LNCaP clone FGC (cell line): ENCODE measurements at regions not wholly inside any gene's neighbourhood (a gene's known extent, or its start where the extent isn't known, plus 50 kb on each side); places are given as distances from the start of the nearest gene placed in this dataset.
"Not testable (repeated sequence)": the region's sequence is repeated elsewhere in the genome, so short reads cannot be mapped to it uniquely, and the experiment has no call there.

Source experiments
- DNase-seq: peaks from one replicate; pipeline ENCODE4 v3.0.0-alpha.2; 2011; ENCODE audit warnings: low read depth
- H3K4me3 ChIP-seq: 2 replicates; pipeline ENCODE4 v1.5.1; 2011; ENCODE audit warnings: mild to moderate bottlenecking, low read depth, low read length, control low read depth
- CTCF ChIP-seq: IDR thresholded peaks from 2 replicates; pipeline ENCODE4 v1.5.1; 2012; ENCODE audit warnings: mild to moderate bottlenecking; ENCODE audit not compliant: control insufficient read depth, insufficient read depth; ENCODE audit errors: extremely low read depth

DNA sequence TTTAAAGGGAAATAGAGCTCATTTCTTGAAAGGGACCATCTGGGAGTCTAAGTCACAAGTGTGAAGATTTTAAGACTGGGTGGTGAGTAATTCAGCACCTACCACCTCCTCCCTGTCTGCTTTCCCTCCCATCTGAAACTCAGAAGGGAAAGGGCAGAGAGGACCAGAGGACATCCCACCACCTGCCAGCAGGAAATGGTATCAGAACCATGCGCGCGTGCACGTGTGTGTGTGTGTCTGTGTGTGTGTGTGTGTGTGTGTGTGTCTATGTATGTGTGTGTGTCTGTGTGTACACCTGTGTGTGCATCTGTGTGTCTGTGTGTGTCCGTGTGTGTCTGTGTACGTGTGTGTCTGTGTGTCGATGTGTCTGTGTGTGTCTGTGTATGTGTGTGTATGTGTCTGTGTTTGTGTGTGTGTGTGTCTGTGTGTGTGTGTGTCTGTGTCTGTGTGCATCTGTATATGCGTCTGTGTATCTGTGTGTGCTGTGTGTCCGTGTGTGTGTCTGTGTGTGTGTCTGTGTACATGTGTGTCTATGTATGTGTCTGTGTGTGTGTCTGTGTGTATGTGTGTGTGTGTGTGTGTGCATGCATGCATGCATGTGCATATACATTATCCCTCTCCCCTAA is 76.8 kb downstream of the ZFP36L2 start:
- DNase-seq, result no peak
- H3K4me3 ChIP-seq, result no peak overlapping the region
- no peak for TF ChIP-seq CTCF

DNA sequence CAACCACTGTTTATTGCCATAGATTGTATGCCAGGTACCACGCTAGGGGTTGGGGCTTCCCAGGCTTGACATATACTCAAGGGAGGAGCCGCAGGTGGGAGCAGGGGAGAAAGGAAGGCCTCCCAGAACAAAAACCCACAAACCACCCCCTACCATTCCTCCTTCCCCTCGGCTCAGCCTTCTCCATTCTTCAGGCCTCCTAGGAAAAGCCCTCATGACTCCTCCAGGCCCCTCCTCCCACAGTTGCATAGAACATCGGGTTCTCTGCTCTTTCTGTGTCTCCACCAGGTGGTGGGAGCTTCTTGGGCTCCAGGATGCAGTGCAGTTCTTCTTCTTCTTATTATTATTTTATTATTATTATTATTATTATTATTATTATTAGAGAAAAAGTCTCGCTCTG is 80.3 kb downstream of the ZFP36L2 start:
- H3K4me3 ChIP-seq, result no peak overlapping the region
- DNase-seq, result no peak
- no peak for TF ChIP-seq CTCF

DNA sequence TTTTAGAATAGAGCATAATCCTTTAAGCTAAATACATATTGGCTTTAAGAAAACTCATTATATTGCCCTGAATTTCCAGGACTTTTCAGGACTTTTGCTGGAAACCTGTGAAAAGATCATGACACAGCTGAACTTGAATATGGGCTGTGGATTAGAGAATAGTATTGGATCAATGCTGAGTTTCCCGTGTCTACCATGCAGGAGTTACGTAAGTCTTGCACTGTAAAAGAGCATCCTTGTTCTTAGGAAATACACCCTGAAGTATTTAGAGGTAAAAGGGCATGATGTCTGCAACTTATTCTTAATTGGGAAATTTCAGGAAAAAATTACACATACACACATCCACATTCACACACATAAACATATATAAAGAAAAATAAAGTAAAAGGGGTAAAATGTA is 82.1 kb downstream of the ZFP36L2 start:
- no peak for TF ChIP-seq CTCF
- DNase-seq, result no peak

DNA sequence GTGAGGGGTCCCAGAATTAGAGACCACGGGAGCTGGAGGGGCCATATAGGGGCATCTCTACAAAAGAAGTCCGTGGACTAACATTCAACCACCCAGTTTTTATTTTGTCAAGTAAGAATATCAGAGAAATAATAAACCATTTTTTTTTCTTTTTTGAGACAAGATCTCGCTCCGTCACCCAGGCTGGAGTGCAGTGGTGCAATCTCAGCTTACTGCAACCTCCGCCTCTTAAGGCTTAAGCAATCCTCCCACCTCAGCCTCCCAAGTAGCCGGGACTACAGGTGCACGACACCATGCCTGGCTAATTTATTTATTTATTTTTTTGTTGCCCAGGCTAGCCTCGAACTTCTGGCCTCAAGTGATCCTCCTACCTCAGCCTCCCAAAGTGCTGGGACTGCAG is 82.7 kb downstream of the ZFP36L2 start:
- H3K4me3 ChIP-seq, result no peak overlapping the region
- no peak for TF ChIP-seq CTCF
- no peak for DNase-seq

More for the DNA sequence above, 82.1 kb downstream of the ZFP36L2 start:
- no peak overlapping the region for H3K4me3 ChIP-seq

DNA sequence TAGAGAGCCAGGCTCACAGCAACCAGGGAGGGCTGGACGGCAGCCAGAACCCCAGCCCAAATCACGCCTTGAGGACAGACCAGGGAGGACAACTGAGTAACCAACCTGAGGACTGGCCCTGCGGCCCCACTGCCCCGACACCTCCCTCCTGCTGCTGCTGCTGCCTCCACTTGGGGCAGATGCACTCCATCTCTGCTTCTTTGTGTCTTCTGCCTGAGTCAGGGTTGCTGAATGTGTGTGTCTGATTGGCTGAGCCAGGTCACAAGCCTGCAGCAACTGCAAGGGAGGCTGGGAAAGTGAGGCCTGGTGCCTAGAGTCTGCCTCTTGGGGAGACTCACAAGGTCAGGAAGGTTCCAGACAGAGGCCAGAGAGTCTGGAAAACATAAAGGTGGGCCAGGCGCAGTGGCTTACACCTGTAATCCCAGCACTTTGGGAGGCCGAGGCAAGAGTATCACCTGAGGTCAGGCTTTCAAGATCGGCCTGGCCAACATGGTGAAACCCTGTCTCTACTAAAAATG is 83.4 kb downstream of the ZFP36L2 start:
- no peak for TF ChIP-seq CTCF
- no peak for DNase-seq
- H3K4me3 ChIP-seq, result no peak overlapping the region

GRCh38 chr2:43141636-43142151 is 84.7 kb downstream of the ZFP36L2 start:
- not testable (repeated sequence) for H3K4me3 ChIP-seq, DNase-seq

DNA sequence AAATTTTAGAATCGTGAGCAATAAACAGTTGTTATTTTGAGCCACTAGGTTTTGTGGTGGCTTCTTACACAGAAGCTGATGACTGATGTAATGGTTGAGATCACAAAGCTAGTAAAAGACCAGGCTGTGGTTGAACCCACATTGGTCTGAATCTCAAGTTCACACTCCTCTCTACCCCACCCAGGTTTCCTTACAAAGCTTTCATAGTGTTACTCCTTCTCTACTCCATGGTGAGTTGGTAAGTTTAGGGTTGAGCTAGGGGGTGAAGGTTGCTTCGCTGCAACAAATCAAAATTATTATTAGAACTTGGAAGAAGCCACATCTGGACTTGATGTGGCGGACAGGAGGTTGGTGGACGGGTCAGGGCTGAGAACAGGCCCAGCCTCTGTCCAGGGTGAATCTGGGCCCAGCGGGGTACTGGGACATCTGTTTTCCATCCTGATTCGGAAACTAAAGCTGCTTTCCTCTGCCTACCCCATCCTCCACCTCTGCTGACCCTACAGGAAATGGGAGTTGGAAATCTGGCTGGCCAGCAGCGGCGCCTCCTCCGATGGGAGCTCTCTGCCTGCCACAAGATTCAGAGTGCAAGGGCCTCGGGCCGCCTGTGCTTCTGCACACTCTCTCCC is 86.3 kb downstream of the ZFP36L2 start:
- DNase-seq, result no peak
- no peak for TF ChIP-seq CTCF
- no peak overlapping the region for H3K4me3 ChIP-seq
